NOMO-1 treated with DMSO at 0.1 percent for 48 hours (cell line): ENCODE measurements at regions not wholly inside any gene's neighbourhood (a gene's known extent, or its start where the extent isn't known, plus 50 kb on each side); places are given as distances from the start of the nearest gene placed in this dataset.
A peak's percentile ranks its signal among the peaks of the same experiment; 100 is the strongest.

Source experiments
- DNase-seq: peaks from one replicate; lab custom pipeline; 2025; ENCODE audit not compliant: unreplicated experiment; lab: John Stamatoyannopoulos, UW

- DNase-seq = no peak
Observed at GRCh38 chr6:121499666-121500065, 64.2 kb downstream of the GJA1 start.

GRCh38 chr6:121503589-121503991, 68.1 kb downstream of the GJA1 start:
- DNase-seq = no peak

- DNase-seq = peak; percentile 57
Observed at GRCh38 chr6:121504227-121504626, 68.8 kb downstream of the GJA1 start.

GRCh38 chr6:121505284-121505683, 69.8 kb downstream of the GJA1 start:
- no peak for DNase-seq

DNA sequence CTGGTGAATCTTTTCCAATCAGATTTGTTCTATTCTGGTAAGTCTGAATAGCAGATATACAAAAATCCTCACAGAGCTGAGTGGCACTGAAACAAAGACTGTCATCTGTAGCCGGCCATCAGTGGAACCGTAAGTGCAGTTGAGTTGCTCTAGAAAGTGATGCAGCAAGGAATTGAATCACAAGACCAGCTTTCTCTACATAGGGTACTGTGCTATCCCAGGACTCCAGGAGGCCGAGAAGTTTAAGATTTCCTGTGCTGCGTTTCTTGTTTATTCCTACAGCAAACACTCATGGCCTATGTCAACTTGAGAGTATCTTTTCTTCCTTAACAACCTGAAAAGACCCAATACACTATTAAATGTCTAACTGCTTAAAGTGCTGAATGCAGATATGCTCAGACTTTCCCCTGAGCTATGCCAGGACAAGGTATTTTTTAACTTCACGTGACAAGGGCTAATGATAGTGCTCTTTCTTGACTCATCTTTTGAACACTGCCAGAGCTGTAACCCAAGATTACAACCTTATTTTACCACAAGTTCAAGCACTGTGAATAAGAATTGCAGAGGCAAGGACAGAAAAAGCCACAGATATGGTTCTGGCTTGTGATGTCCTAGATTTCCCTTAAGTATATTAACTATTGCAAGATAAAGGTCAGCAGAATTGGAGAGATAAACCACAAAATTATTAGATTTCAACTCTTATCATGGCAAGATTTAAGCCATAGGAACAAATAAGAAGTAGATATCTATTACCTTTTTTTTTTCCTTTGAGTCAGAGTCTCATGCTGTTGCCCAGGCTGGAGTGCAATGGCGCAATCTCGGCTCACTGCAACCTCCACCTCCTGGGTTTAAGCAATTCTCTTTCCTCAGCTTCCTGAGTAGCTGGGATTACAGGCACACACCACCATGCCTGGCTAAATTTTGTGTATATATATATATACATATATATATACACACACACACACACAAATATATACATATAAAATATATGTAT, 71.6 kb downstream of the GJA1 start:
- DNase-seq = no peak

DNA sequence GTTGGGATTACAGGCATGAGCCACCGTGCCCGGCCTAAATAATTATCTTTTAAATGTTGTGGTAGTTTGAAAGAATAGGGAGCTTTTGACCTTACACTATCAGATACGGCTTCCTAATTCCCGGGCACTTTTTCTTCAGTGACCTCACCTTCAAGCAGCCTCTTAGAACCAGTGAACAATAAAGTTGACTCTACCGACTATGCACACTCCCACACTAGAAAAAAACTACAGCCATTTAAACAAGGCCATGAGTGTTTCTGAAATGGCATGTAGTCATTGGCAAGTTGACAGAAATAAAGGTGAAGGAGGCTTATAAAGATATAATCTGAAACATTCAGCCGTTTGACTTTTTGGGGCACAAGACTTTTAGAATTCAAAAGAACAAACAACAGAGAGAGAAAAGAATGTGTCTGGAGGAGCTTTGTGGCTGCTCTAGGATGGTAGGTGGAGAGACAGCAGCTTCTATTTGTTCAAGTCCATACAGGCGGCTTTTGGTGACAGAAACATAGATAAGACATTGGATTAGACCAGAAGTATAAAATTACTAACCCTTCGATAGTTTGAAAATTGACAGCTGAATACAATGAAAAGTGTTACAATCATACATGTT, 75.2 kb downstream of the GJA1 start:
- no peak for DNase-seq

- DNase-seq = no peak
Observed at GRCh38 chr6:121515630-121516265, 80.3 kb downstream of the GJA1 start.

GRCh38 chr6:121516331-121516730, 80.9 kb downstream of the GJA1 start:
- no peak for DNase-seq

DNA sequence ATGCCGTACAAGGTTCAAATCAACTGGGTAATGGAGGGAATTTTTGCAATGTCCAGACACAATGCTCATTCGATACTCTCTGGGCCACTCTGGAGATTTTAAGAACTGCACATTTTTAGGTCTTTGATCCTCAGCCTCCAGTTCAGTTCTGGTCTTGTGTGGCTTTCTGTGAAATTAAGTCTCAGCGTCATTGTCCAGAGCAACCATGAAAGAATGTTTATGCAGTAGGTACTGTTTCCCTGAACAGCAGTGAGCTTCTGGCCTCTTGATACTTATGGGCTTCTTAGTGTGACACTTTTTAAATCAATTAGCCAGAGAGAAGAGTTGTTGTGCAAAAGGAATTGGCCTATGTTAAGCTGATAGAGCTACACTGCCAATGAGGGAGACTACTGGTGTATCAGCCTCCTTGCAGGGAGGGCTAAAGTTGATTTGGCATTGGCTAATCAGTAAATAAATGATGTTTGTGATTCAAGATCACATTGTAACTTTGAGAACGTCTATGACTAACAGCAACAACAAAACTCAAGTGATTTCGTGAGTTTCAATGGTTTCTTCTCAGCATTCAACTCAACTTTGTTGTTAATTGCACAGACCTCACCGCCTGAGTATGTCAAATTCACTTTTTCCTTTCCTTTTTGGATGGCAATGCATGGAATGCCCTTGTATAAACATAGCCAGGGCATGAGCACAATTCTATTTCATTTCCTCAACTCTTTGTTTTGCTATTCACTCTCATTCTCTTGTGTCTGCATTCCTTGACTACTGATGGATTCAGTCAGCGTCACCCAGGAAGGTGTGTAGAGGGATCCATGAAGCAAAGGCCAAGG, 85.1 kb downstream of the GJA1 start:
- no peak for DNase-seq

DNA sequence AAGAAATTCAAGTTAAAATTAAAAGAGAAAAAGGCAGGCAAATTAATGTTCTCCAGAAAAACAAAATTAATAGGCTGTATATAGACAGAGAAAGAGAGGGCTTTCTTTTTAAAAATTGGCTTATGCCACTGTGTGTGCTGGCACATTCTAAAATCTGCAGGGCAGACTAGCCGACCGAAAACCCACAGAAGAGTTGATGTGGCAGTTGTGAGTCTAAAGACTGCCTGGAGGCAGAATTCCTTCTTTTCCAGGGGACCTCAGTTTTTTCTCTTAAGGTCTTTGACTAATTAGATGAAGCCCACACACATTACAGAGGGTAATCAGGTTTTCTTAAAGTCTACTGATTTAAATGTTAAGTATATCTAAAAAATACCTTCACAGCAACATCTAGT, 85.7 kb downstream of the GJA1 start:
- DNase-seq = no peak

DNA sequence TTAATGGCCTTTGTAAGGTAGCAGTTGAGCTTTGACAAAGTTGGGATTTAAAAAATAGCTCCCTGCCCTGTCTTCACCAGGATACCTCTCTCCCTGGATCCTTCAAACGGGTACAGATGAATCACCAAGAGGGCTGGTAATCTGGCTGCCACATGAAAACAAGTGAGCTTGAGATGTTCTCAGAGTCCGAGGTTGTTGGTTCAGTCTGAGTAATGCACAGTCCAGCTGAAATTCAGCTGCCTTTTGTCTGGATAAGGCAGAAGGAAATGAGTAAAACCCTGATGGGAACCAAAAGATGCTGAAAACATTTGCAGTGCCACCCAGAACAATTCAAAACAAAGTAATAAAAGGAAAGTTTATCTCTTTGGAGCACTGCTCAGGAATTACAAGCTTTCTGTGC, 86.8 kb downstream of the GJA1 start:
- DNase-seq = no peak

DNA sequence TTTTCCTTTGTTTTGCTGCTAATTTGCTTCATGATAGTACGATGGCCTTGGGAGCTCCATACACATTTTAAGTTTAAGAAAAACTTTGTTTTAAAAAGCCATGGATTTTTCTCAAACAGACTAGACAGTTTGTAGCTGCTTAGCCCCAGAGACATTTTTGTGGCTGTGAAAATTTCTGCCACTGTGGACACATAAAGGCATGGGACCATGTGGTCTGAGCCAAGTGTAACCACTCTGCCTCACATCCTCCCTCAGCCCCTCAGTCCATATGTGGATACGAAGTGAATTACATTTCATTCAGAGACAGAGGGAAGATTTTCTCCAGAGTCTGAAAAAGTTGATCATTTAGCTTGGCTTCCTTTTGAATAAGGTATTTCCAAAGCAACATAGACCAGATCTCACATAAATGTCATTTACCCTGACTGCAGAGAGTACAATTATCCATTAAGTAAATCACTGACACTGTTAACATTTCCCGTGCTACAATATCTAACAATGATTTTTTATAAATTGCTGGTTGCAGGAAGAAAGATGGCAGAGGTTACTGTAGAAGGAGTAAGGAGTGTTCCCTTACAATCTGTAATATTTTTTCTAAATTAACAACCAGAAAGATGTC, 87.4 kb downstream of the GJA1 start:
- DNase-seq = no peak

DNA sequence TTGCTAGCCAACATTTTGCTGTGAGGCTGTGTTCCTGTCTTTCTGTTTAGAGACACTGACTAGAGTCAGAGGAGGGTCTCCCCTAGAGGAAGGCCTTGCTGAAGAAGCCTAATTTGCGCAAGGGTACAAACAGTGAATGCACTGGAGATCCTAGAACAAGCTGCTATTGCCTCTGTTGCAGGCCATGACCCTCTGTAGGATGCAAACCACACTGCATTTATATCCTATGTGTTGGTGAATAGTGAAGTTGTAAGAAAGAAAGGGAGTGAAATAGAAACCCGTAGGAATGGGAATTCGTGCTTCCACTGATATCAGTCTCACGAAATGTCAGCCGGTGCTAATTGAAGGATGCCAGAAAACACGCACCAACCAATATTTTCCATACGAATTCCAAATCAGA, 88.2 kb downstream of the GJA1 start:
- no peak for DNase-seq

- DNase-seq = no peak
Observed at GRCh38 chr6:121526282-121526681, 90.8 kb downstream of the GJA1 start.

GRCh38 chr6:121531658-121532169, 96.3 kb downstream of the GJA1 start:
- no peak for DNase-seq

- DNase-seq = no peak
Observed at GRCh38 chr6:121533321-121533841, 97.9 kb downstream of the GJA1 start.

- DNase-seq = no peak
Observed at GRCh38 chr6:121535777-121536176, 100.3 kb downstream of the GJA1 start.

GRCh38 chr6:121536345-121536744, 100.9 kb downstream of the GJA1 start:
- no peak for DNase-seq

- no peak for DNase-seq
Observed at GRCh38 chr6:121539439-121539838, 104.0 kb downstream of the GJA1 start.

DNA sequence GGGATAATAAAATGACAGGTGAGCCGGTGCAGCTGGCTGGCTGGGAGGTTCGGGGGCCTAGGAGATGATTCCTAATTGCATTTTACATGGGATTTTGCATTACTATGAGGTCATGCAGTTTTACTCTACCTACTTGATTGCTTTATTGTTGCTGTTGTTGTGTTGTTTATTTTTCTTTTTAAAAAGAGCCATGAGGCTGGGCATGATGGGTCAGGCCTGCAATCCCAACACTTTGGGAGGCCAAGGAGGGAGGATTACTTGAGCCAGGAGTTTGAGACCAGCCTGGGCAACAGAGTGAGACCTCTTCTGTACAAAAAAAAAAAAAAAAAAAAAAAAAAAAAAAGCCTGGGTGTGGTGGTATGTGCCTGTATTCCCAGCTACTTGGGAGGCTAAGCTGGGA, 104.8 kb downstream of the GJA1 start:
- no peak for DNase-seq
